Esophagus muscularis mucosa (tissue), 4 donors: ENCODE measurements at regions not wholly inside any gene's neighbourhood (a gene's known extent, or its start where the extent isn't known, plus 50 kb on each side); places are given as distances from the start of the nearest gene placed in this dataset.
A peak's percentile ranks its signal among the peaks of the same experiment; 100 is the strongest.
"Not testable (repeated sequence)": the region's sequence is repeated elsewhere in the genome, so short reads cannot be mapped to it uniquely, and the experiment has no call there.

Experiments
- DNase-seq: peaks from one replicate; pipeline ENCODE4 v3.0.0-alpha.2; 2017; ENCODE audit errors: extremely low spot score
- H3K27ac ChIP-seq, 4 donors: fragments of 200-600 bp; sonication (generic); replicated peaks in 1 of 4; 1 replicate in 3 of 4; 2 replicates in 1 of 4; pipeline ENCODE4 v1.5.1; 2016 to 2019; ENCODE audit warnings: mild to moderate bottlenecking in 1 of 4
- H3K27me3 ChIP-seq, 4 donors: fragments of 200-600 bp; sonication (generic); one replicate each; pipeline versions ENCODE4 v1.5.1 to v1.6.0; 2016 to 2019
- H3K36me3 ChIP-seq, 4 donors: fragments of 200-600 bp; sonication (generic); one replicate each; pipeline ENCODE4 v1.5.1; 2016 to 2019
- H3K4me1 ChIP-seq, 4 donors: fragments of 200-600 bp; sonication (generic); one replicate each; pipeline ENCODE4 v1.5.1; 2016 to 2019
- H3K4me3 ChIP-seq, 4 donors: fragments of 200-600 bp; sonication (generic); 1 replicate in 2 of 4; 2 replicates in 2 of 4; pipeline ENCODE4 v1.5.1; 2016 to 2019; ENCODE audit warnings: mild to moderate bottlenecking in 4 of 4, moderate library complexity in 1 of 4
- H3K9me3 ChIP-seq, 4 donors: fragments of 200-600 bp; sonication (generic); 1 replicate in 3 of 4; 2 replicates in 1 of 4; pipeline ENCODE4 v1.5.1; 2016 to 2019
- CTCF ChIP-seq, 3 experiments: fragments of 200-600 bp in 2 of 3; fragments of 450-650 bp in 1 of 3; sonication (generic) in 2 of 3; IDR thresholded peaks; one replicate each; pipeline ENCODE4 v1.5.1; 2017 to 2019; ENCODE audit warnings: antibody characterized with exemption in 3 of 3, mild to moderate bottlenecking in 2 of 3, moderate library complexity in 1 of 3
- EP300 ChIP-seq: sonication (generic); formaldehyde crosslinking; IDR thresholded peaks from one replicate; pipeline ENCODE4 v1.6.1; 2017; ENCODE audit warnings: antibody characterized with exemption
- POLR2A ChIP-seq: fragments of 450-650 bp; IDR thresholded peaks from one replicate; pipeline ENCODE4 v1.6.1; 2017; ENCODE audit warnings: antibody characterized with exemption, moderate library complexity, mild to moderate bottlenecking, low read depth
- POLR2AphosphoS5 ChIP-seq, 2 donors: sonication (generic); formaldehyde crosslinking; IDR thresholded peaks; one replicate each; pipeline ENCODE4 v1.6.1; 2017; ENCODE audit warnings: antibody characterized with exemption in 2 of 2
- WGBS: methylation state at CpG from one replicate; pipeline ENCODE4 v1.1.5; 2018; 5-methylcytosine and 5-hydroxymethylcytosine counted together
- intact Hi-C: fragments of 100-400 bp; cut with DNase I; formaldehyde crosslinking; loops from one replicate; pipeline ENCODE4 v1.15.1; 2023

- no peak for DNase-seq
- TF ChIP-seq CTCF (IDR thresholded peaks at IDR 0.05) (no peak), POLR2AphosphoS5 (IDR thresholded peaks at IDR 0.05) (no peak), EP300 (no peak), POLR2A (no peak)
- H3K27ac ChIP-seq: no peak overlapping the region
- no peaks in the 10 kb centered on the region for H3K36me3 ChIP-seq
- H3K27me3 ChIP-seq: peaks cover 0 to 6% (median 0%) of the 10 kb centered on the region in 4 donors
- H3K4me3 ChIP-seq: no peak overlapping the region
- no peaks in the 10 kb centered on the region for H3K4me1 ChIP-seq
- 100% methylated on average over 1 of the region's 2 CpGs for WGBS
- no peaks in the 10 kb centered on the region for H3K9me3 ChIP-seq
- intact Hi-C loops: no loop called here
Measured at GRCh38 chr10:63843107-63843506, 321.9 kb downstream of the REEP3 start.

- intact Hi-C loops, H3K27me3 ChIP-seq, DNase-seq, H3K27ac ChIP-seq, H3K9me3 ChIP-seq, H3K4me1 ChIP-seq, H3K4me3 ChIP-seq, H3K36me3 ChIP-seq: not testable (repeated sequence)
- WGBS: 89% methylated on average over 3 of the region's 3 CpGs
Measured at GRCh38 chr10:63848871-63849270, 327.7 kb downstream of the REEP3 start.

- H3K9me3 ChIP-seq: no peaks in the 10 kb centered on the region
- intact Hi-C loops: no loop called here
- no peak for DNase-seq
- no peak overlapping the region for H3K4me3 ChIP-seq
- TF ChIP-seq POLR2A (no peak), POLR2AphosphoS5 (IDR thresholded peaks at IDR 0.05) (no peak)
- WGBS: 95% methylated on average over 1 of the region's 1 CpG
- peaks cover 4 to 11% (median 10%) of the 10 kb centered on the region in 4 donors for H3K4me1 ChIP-seq
- no peak overlapping the region for H3K27ac ChIP-seq
- H3K36me3 ChIP-seq: no peaks in the 10 kb centered on the region
- H3K27me3 ChIP-seq: peaks cover 0 to 21% (median 2%) of the 10 kb centered on the region in 4 donors
Measured at GRCh38 chr10:63862860-63863259, 341.7 kb downstream of the REEP3 start.

- H3K4me3 ChIP-seq: no peak overlapping the region
- peaks cover 4 to 11% (median 10%) of the 10 kb centered on the region in 4 donors for H3K4me1 ChIP-seq
- DNase-seq: no peak
- TF ChIP-seq CTCF (IDR thresholded peaks at IDR 0.05): no peak
- no peak for TF ChIP-seq POLR2A
- TF ChIP-seq EP300: no peak
- no peak for TF ChIP-seq POLR2AphosphoS5 (IDR thresholded peaks at IDR 0.05)
- no peaks in the 10 kb centered on the region for H3K9me3 ChIP-seq
- H3K36me3 ChIP-seq: no peaks in the 10 kb centered on the region
- intact Hi-C loops: no loop called here
- H3K27me3 ChIP-seq: peaks cover 0 to 28% (median 2%) of the 10 kb centered on the region in 4 donors
- WGBS: 68% methylated on average over 4 of the region's 4 CpGs
- H3K27ac ChIP-seq: no peak overlapping the region
Measured at GRCh38 chr10:63865210-63865609, 344.0 kb downstream of the REEP3 start.

- Histone ChIP-seq H3K4me3 (peak overlapping the region in 1 of 4 donors; percentile 0), H3K27ac (no peak overlapping the region), H3K27me3 (peaks cover 0 to 28% (median 2%) of the 10 kb centered on the region in 4 donors), H3K36me3 (no peaks in the 10 kb centered on the region), H3K9me3 (no peaks in the 10 kb centered on the region), H3K4me1 (peaks cover 4 to 11% (median 10%) of the 10 kb centered on the region in 4 donors)
- TF ChIP-seq CTCF (IDR thresholded peaks at IDR 0.05): peak; percentile 64 to 87 (median 74)
- no peak for TF ChIP-seq EP300
- TF ChIP-seq POLR2AphosphoS5 (IDR thresholded peaks at IDR 0.05): no peak
- DNase-seq: no peak
- 4% methylated on average over 15 of the region's 16 CpGs for whole genome bisulfite sequencing
- intact Hi-C loops: no loop called here
Measured at GRCh38 chr10:63866075-63866746, 345.0 kb downstream of the REEP3 start.

- Histone ChIP-seq H3K36me3 (no peaks in the 10 kb centered on the region), H3K27ac (no peak overlapping the region), H3K27me3 (peaks cover 0 to 32% (median 2%) of the 10 kb centered on the region in 4 donors), H3K4me1 (peaks cover 4 to 11% (median 10%) of the 10 kb centered on the region in 4 donors), H3K9me3 (no peaks in the 10 kb centered on the region), H3K4me3 (peak overlapping the region in 1 of 4 donors; percentile 0)
- WGBS: 14% methylated on average over 2 of the region's 2 CpGs
- DNase-seq: no peak
- TF ChIP-seq POLR2A (no peak), POLR2AphosphoS5 (IDR thresholded peaks at IDR 0.05) (no peak), CTCF (IDR thresholded peaks at IDR 0.05) (no peak), EP300 (no peak)
- intact Hi-C loops: no loop called here
Measured at GRCh38 chr10:63866747-63867140, 345.5 kb downstream of the REEP3 start.
